HG02852 (cell line): ENCODE measurements at regions not wholly inside any gene's neighbourhood (a gene's known extent, or its start where the extent isn't known, plus 50 kb on each side); places are given as distances from the start of the nearest gene placed in this dataset.

Source experiments
- ATAC-seq: cut with Tn5 transposase; IDR thresholded peaks from one replicate; pipeline ENCODE4 v1.9.1; 2021; ENCODE audit warnings: mild to moderate bottlenecking, moderate library complexity; ENCODE audit not compliant: unreplicated experiment

GRCh38 chr1:55276671-55277376 is 61.7 kb upstream of the USP24 start:
- ATAC-seq: no peak

GRCh38 chr1:55275941-55276341 is 60.8 kb upstream of the USP24 start:
- ATAC-seq: no peak

- ATAC-seq: no peak
Observed at GRCh38 chr1:55275151-55275748, 60.1 kb upstream of the USP24 start.

GRCh38 chr1:55272994-55273393 is 57.8 kb upstream of the USP24 start:
- no peak for ATAC-seq
